ENCODE measurements at regions not wholly inside any gene's neighbourhood (a gene's known extent, or its start where the extent isn't known, plus 50 kb on each side); places are given as distances from the start of the nearest gene placed in this dataset.

GRCh38 chr7:49255054-49255453 lies 330.7 kb downstream of the CDC14C start:
- no peak for DNase-seq (ENCODE audit: low spot score)

GRCh38 chr7:49260538-49260937 lies 336.2 kb downstream of the CDC14C start:
- DNase-seq (ENCODE audit: low spot score) = no peak

GRCh38 chr7:49261928-49262327 lies 337.6 kb downstream of the CDC14C start:
- DNase-seq (ENCODE audit: low spot score) = no peak

DNA sequence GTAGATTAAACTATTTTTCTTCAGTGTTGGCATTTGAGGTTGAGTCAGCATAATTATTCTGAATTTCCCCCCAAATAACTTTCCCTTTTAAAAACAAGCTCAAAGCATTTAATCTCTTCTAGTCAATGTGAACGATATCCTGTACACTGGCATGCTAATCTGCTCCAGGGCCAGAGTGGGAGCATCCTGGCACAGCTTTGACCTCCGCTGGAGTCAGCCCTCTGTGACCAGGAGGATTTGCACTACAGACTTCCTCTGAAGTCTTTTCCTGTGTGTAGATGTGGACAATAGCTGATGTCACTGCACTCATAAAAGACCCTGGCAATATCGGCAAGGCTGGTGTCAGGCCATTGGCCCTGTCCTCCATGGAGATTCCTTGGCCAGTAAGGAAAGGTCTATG lies 340.2 kb downstream of the CDC14C start:
- no peak for DNase-seq (ENCODE audit: low spot score)

DNA sequence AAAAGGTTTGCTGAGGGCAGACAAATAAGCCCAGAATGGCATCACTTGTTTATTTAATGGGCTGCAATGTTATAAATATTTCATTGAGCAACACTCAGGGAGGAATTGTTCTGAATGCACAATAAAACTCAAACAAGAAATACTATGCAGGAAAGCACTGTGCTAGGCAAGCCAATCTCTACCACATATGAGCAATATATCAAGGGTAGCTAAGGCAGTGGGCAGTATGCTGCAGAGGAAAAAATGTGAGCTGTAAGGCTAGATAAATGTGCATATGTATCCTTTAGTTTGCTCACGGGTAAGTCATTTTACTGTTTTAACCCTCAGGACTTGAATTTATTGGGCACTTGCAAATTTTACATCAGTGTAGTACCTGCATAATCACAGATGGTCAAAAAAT lies 349.6 kb downstream of the CDC14C start:
- DNase-seq (ENCODE audit: low spot score) = no peak

GRCh38 chr7:49279891-49280290 lies 355.5 kb downstream of the CDC14C start:
- no peak for DNase-seq (ENCODE audit: low spot score)

DNA sequence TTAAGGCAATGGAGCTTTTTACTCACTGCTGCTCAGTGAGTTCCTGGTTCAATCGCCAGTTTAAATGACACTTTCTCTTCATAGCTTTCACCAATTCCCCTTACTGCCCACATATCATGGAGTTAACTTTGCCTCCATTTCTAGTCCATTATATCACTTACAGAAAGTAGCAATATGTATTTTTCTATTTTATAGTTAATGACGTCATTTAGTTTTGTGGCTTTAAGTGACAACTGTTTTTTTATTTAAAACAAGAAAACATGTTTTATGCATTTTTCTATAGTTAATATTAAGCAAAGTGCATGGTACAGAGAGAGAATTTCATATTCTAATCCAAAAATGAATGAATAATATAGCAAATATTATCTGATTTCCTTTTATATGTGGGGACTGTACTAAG lies 363.3 kb downstream of the CDC14C start:
- DNase-seq (ENCODE audit: low spot score) = no peak

- DNase-seq (ENCODE audit: low spot score) = no peak
Measured at GRCh38 chr7:49294611-49295010, 370.3 kb downstream of the CDC14C start.

DNA sequence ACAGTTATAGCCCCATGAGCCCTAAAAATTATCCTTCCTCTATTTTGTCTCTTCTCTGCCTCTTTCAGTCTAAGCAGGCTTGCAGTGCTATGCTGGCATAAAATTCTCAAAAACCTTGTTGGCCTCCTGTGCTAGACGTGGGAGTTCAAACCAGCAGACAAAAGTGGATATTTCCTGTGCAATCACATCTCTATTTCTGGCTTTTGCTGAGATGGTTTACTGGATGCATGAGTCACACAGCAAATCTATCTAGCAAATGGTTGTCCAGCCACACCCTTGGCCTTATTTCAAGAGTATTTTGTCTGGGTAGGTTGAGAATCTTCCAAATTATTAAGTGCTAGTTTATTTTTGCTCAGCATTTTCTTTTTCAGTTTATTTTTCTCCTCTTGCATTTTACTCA lies 370.8 kb downstream of the CDC14C start:
- DNase-seq (ENCODE audit: low spot score) = peak; percentile 2

DNA sequence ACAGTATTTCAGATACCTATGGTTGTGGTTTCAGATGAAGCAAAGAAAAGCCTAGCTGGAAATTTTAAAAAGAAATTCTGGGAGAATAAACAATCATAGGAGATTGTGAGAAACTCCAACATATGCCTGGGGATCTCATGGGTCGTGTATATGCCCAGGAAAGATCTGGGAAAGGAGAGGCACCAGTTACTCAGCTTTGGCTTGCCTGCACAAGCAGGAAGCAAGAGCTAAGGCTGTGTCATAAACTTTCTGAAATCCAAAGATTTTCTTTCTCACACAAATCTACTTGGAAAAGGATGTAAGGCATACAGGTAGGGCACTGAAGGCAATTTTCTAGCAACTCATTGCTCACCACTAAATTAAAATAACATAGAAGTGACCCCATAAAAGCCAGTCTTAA lies 373.6 kb downstream of the CDC14C start:
- DNase-seq (ENCODE audit: low spot score) = no peak

- DNase-seq (ENCODE audit: low spot score) = no peak
Measured at GRCh38 chr7:49308787-49309186, 384.4 kb downstream of the CDC14C start.

DNA sequence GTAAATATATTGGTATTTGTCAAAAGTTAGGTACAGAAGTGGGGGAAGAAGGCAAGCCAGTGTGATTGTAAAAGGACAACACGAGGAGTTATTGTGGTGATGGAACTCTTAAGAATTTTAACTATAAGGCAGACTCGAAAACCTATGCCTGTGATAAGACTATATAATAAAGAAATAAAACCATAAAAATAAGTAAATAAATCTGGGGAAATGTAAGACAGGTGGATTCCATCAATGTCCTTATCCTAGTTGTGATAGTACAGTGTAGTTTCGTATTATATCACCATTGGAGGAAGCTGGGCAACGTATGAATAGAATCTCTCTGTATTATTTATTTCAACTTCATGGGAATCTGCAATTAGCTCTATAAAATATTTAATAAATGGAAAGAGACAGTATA lies 395.7 kb downstream of the CDC14C start:
- no peak for DNase-seq (ENCODE audit: low spot score)

DNA sequence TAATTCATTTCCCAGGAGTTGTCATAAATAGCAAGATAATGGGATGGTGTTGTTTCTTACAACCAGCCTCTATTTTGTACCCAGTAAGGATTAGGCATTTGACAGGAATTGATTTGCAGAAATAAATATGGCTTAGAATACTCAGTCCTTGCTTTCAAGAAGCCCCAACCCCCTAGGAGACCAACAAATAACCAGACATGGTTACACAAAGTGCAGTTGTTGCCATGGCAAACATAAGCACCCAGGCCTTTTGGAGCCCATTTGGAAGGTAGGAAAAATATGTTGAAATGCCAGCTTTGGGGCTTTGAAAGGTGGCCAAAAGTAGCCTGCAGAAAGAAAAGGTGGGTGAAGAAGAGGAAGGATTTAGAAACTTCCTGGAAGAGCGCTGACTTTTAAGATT lies 397.5 kb downstream of the CDC14C start:
- no peak for DNase-seq (ENCODE audit: low spot score)

- DNase-seq (ENCODE audit: low spot score) = no peak
Measured at GRCh38 chr7:49322476-49322875, 398.1 kb downstream of the CDC14C start.

- DNase-seq (ENCODE audit: low spot score) = no peak
Measured at GRCh38 chr7:49324040-49324439, 399.7 kb downstream of the CDC14C start.

DNA sequence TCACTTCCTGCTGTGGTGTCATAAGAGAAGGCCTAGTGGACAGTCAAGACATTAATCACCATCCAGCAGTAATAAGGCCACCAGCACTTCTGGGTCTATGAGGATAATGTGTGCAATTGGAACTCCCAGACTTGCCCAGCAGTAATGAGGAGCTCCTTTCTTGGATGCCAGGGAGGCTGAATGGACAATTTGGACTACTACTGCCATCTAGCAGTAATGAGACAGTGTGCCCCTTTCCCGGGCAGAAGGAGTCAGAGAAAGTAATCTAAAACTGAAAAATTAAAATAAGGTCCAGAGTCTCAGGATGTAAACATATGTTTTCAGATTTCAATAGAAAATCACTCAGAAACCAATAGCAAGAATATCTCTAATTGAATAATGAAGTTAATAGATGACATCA lies 400.4 kb downstream of the CDC14C start:
- no peak for DNase-seq (ENCODE audit: low spot score)

- no peak for DNase-seq (ENCODE audit: low spot score)
Measured at GRCh38 chr7:49325571-49325970, 401.2 kb downstream of the CDC14C start.

DNA sequence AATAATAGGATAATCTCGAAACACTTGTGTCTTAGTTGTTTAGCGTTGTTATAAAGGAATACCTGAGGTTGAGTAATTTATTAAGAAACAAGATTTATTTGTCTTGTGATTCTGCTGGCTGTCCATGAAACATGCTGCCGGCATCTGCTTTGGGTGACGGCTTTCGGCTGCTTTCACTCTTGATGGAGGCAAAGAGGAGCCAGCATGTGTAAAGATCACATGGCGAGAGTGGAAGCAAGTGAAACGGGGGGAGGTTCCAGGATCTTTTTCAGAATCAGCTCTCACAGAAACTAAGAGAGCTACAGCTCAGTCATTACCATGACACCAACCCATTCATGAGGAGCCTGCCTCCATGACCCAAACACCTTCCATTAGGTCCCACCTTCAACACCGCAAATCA lies 402.8 kb downstream of the CDC14C start:
- DNase-seq (ENCODE audit: low spot score) = no peak

DNA sequence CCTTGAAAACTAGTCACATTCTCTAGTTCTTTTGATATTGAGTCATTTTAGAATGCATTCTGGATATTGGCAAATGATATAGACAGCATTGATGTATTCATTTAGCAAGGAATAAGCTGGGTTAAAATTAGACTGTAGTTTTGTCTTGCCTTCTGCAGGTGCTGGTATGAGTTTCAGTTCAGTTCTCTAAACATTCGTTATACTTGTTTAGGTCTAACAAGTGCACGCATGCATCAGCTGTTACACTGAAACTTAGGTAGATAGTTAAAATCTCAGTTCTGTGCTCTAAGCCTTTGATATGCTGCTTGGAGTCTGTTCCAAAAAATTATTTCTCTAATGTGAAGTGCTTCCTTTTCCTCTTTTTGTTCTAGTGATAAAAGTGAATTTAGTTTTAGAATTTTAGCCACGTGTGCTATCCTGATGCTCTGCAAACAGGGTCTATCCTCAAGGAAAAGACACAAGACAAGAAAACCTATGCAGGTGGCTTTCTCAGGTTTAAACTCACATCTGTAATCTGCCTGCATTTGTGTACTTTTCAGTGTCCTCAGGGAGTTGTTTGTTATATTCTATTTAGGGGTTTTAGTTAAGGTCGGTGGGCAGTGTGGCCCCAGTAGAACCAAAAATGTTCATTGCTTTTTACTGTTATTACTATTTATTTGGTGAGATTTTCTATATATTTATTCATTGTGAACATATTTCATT lies 409.0 kb downstream of the CDC14C start:
- DNase-seq (ENCODE audit: low spot score) = no peak

DNA sequence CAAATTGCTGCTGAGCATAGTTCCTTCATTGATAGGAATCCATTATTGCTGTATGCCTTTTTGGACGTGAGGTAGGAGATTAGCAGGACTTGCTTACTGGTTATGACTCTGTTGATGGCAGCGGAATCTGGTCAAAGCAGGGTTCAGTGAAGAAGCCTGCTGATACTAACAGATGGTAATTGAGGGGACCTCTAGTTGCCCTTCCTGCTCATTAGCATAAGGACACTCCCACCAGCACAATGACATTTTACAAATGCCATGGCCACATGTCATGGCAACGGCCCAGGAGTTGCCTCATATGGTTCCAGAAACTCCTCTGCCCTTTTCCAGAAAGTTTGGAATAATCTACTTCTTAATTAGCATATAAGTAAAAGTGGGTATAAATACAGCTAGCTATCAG lies 417.5 kb downstream of the CDC14C start:
- no peak for DNase-seq (ENCODE audit: low spot score)

DNA sequence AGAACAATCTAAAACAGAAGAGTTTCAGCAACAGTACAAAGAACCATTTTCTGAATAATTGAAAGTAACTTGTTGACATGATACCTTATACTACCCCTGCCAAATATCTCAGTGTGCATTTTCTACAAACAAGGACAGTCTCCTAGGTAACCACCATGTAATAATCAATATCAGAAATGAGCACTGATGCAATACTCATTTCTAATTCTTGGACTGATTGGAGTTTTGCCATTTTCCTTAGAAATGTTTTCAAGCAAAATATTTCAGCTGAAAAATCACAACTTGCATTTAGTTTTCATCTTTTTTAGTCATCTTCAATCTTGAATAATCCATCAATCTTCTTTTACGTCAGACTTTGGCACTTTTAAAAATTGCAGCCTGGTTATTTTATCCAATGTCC lies 420.2 kb downstream of the CDC14C start:
- DNase-seq (ENCODE audit: low spot score) = no peak

DNA sequence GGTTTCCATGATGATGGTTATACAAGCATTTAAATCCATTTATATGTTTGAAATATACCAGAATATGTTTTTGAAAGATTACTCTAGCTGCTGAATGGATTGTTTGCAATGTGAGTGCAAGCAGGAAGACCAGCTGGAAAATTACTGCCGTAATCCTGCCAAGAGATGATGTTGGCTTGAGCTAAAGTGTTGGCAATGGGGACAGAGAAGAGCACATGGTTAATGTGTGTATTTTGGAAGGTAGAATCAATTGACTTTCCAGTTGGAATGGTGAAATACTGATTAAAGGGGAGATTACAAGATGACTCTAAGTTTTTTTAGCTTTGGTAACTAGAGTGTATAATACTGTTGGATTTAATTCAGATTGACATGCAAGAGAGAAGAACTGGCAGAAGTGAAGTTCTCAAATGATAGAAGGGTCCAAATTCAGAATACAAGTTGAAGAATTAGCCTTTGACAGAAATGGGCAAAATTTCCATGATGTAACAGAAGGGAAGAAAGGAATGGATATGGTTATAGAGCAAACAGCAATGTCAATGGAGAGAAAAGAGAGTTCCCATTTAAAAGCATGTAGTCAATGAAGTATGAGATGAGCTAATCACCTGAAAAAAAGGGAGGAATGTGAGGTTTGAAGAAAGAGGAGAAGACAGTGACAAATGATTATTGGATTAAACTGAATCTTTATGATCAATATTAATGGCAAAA lies 422.0 kb downstream of the CDC14C start:
- DNase-seq (ENCODE audit: low spot score) = no peak

DNA sequence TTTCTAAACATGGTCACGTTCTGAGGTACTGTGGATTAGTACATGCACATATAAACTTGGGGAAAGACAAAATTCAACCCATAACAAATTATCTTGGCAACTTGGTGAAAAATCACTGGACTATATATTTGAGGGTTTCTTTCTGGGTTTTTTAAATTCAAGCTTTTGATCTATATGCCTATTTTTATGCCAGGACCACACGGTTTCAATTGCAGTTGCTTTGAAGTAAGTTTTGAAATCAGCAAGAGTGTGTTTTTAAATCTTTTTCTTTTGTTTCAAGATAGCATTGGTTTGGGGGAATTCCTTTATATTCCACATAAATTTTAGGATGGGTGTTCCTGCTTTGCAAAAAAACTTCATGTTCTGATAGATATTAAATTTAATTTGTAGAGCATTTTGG lies 406.4 kb upstream of the VWC2 start:
- no peak for DNase-seq (ENCODE audit: low spot score)

GRCh38 chr7:49371771-49372170 lies 401.7 kb upstream of the VWC2 start:
- DNase-seq (ENCODE audit: low spot score) = no peak

Measured in AG08395 (cell line).